HG03439 (cell line): ENCODE measurements at regions not wholly inside any gene's neighbourhood (a gene's known extent, or its start where the extent isn't known, plus 50 kb on each side); places are given as distances from the start of the nearest gene placed in this dataset.

Experiments
- ATAC-seq: cut with Tn5 transposase; IDR thresholded peaks from one replicate; pipeline ENCODE4 v1.9.1; 2021; ENCODE audit warnings: mild to moderate bottlenecking, moderate library complexity; ENCODE audit not compliant: unreplicated experiment

DNA sequence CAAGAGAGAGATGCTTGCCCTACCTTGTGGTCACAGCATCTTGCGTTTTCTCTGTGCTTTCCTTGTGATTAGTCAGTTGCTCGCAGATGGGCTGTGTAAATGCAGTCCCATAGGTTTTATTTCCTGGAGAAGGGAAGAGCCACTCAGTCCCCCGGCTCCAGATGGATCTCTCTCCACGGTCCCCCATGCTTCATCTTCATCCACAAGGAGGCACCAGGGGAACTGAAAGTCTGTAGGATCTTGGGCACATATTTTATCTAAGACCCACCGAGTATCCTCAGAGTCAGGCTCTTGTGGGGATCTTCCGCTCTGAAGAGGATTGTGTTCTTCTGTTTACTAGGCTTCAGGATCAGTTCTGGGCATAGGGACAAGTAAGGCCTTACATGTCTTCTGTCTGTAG is 66.8 kb upstream of the E2F8 start:
- no peak for ATAC-seq

DNA sequence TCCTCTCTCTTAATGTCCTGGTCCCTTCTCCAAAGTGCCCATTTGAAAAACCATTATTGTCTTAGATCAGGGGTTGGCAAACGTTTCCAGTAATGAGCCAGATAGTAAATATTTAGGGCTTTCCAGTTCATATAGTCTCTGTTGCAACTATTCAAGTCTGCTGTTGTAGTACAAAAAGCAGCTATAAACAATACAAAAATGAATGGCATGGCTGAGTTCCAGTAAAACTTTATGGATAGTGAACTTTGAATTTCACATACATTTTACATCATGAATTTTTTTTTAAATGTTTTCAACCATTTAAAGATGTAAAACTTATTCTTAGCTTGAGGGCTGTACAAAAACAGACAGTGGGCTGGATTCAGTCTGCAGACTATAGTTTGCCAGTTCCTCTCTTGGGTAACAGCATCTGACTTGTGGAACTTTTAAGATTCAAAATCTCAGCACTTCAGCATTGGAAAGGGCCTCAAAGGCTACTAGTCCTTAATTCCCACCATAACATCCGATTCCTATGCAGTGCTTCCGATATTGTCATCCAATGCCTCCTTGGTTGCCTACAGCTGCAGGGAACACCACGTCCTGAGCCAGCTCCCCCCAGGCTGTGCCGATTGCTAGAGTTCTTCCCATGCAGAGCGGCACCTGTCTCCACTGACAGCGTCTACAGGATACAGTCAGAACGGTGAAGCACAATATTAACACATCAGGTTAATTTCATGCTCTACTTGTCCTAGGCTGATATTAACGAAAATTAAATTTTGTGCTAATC is 65.6 kb upstream of the E2F8 start:
- no peak for ATAC-seq

DNA sequence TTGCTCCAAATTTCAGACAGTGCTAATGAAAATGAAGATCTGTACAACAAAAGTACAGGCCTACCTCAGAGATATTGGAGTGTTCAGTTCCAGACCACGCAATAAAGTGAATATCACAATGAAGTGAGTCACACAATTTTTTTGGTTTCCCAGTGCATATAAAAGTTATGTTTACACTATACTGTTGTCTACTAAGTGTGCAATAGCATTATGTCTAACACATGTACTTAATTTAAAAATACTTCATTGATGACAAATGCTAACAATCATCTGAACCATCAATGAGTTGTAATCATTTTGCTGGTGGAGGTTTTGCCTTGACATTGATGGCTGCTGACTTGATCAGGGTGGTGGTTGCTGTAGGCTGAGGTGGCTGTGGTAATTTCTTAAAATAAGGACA is 60.6 kb upstream of the E2F8 start:
- no peak for ATAC-seq

- ATAC-seq = no peak
Measured at GRCh38 chr11:19294444-19294843, 53.7 kb upstream of the E2F8 start.

- no peak for ATAC-seq
Measured at GRCh38 chr11:19291064-19291463, 50.3 kb upstream of the E2F8 start.
